Esophagus (tissue), 2 donors: ENCODE measurements at regions not wholly inside any gene's neighbourhood (a gene's known extent, or its start where the extent isn't known, plus 50 kb on each side); places are given as distances from the start of the nearest gene placed in this dataset.
"Not testable (repeated sequence)": the region's sequence is repeated elsewhere in the genome, so short reads cannot be mapped to it uniquely, and the experiment has no call there.

Source experiments
- H3K27ac ChIP-seq, 2 donors: one replicate each; pipeline ENCODE4 v1.5.1; 2013; ENCODE audit warnings: low read depth in 2 of 2, mild to moderate bottlenecking in 2 of 2, inconsistent platforms in 1 of 2, low read length in 1 of 2, moderate library complexity in 1 of 2
- H3K27me3 ChIP-seq, 2 donors: one replicate each; pipeline ENCODE4 v1.6.1; 2013; ENCODE audit warnings: low read length in 2 of 2, control low read depth in 1 of 2, mild to moderate bottlenecking in 1 of 2; ENCODE audit not compliant: insufficient read depth in 2 of 2, control insufficient read depth in 1 of 2
- H3K36me3 ChIP-seq, 2 donors: one replicate each; pipeline ENCODE4 v1.6.1; 2013; ENCODE audit warnings: low read length in 1 of 2; ENCODE audit not compliant: control insufficient read depth in 2 of 2, insufficient read depth in 2 of 2
- H3K4me1 ChIP-seq, 2 donors: one replicate each; pipeline ENCODE4 v1.6.1; 2013; ENCODE audit warnings: low read length in 1 of 2; ENCODE audit not compliant: control insufficient read depth in 2 of 2, insufficient read depth in 2 of 2
- H3K4me3 ChIP-seq, 2 donors: one replicate each; pipeline ENCODE4 v1.5.1; 2013; ENCODE audit warnings: low read length in 2 of 2, mild to moderate bottlenecking in 2 of 2, low read depth in 1 of 2, moderate library complexity in 1 of 2
- H3K9me3 ChIP-seq, 2 donors: one replicate each; pipeline ENCODE4 v1.6.1; 2013; ENCODE audit warnings: mild to moderate bottlenecking in 2 of 2, low read depth in 1 of 2, low read length in 1 of 2, moderate library complexity in 1 of 2; ENCODE audit not compliant: control insufficient read depth in 2 of 2, insufficient read depth in 1 of 2
- WGBS, 2 donors: extraction: QIAGEN DNeasy Blood & Tissue Kit; methylation state at CpG; one replicate each; pipeline ENCODE4 v1.1.7; 2013; 5-methylcytosine and 5-hydroxymethylcytosine counted together
- donor health status: healthy with polysubstance abuse.
- donor health status: Bipolar disorder and iron deficiency.

GRCh38 chr3:87973906-87974305 lies 84.9 kb downstream of the CGGBP1 start:
- Histone ChIP-seq H3K9me3 (no peaks in the 10 kb centered on the region), H3K27ac (no peak overlapping the region), H3K36me3 (no peaks in the 10 kb centered on the region), H3K4me3 (no peak overlapping the region), H3K4me1 (no peaks in the 10 kb centered on the region), H3K27me3 (no peaks in the 10 kb centered on the region)
- WGBS, 2 donors, result 73 to 81% methylated on average over 5 of the region's 5 CpGs

GRCh38 chr3:87969620-87970019 lies 89.2 kb downstream of the CGGBP1 start:
- Histone ChIP-seq H3K4me3 (no peak overlapping the region), H3K4me1 (no peaks in the 10 kb centered on the region), H3K36me3 (no peaks in the 10 kb centered on the region), H3K9me3 (no peaks in the 10 kb centered on the region), H3K27ac (no peak overlapping the region), H3K27me3 (no peaks in the 10 kb centered on the region)
- 61 to 71% methylated on average over 2 of the region's 2 CpGs for WGBS, 2 donors

- Histone ChIP-seq H3K27me3 (no peaks in the 10 kb centered on the region), H3K9me3 (no peaks in the 10 kb centered on the region), H3K27ac (no peak overlapping the region), H3K4me3 (no peak overlapping the region), H3K36me3 (no peaks in the 10 kb centered on the region), H3K4me1 (no peaks in the 10 kb centered on the region)
- WGBS, 2 donors, result 73 to 82% methylated on average over 5 of the region's 5 CpGs
These were observed 90.1 kb downstream of the CGGBP1 start for GRCh38 chr3:87968668-87969067.

GRCh38 chr3:87958289-87958688 lies 100.5 kb downstream of the CGGBP1 start:
- H3K36me3 ChIP-seq, result no peaks in the 10 kb centered on the region
- WGBS, 2 donors, result 30 to 34% methylated on average over 1 of the region's 1 CpG
- H3K27ac ChIP-seq, result no peak overlapping the region
- no peaks in the 10 kb centered on the region for H3K9me3 ChIP-seq
- no peak overlapping the region for H3K4me3 ChIP-seq
- H3K27me3 ChIP-seq, result no peaks in the 10 kb centered on the region
- no peaks in the 10 kb centered on the region for H3K4me1 ChIP-seq

- 83 to 95% methylated on average over 1 of the region's 1 CpG for WGBS, 2 donors
These were observed 101.2 kb downstream of the CGGBP1 start for GRCh38 chr3:87957575-87957974.

GRCh38 chr3:87949879-87950208 lies 109.0 kb downstream of the CGGBP1 start:
- Histone ChIP-seq H3K4me3 (no peak overlapping the region), H3K27me3 (no peaks in the 10 kb centered on the region), H3K27ac (no peak overlapping the region), H3K4me1 (no peaks in the 10 kb centered on the region), H3K9me3 (no peaks in the 10 kb centered on the region), H3K36me3 (no peaks in the 10 kb centered on the region)
- 22 to 65% methylated on average over 1 of the region's 1 CpG for WGBS, 2 donors

More at GRCh38 chr3:87957575-87957974, 101.2 kb downstream of the CGGBP1 start:
- no peak overlapping the region for H3K4me3 ChIP-seq
- no peak overlapping the region for H3K27ac ChIP-seq
- no peaks in the 10 kb centered on the region for H3K27me3 ChIP-seq
- no peaks in the 10 kb centered on the region for H3K9me3 ChIP-seq
- H3K4me1 ChIP-seq, result no peaks in the 10 kb centered on the region
- no peaks in the 10 kb centered on the region for H3K36me3 ChIP-seq

GRCh38 chr3:87949189-87949878 lies 109.5 kb downstream of the CGGBP1 start:
- H3K9me3 ChIP-seq, result no peaks in the 10 kb centered on the region
- WGBS, 2 donors, result 61 to 66% methylated on average over 4 of the region's 4 CpGs

GRCh38 chr3:87946007-87946406 lies 112.8 kb downstream of the CGGBP1 start:
- H3K4me1 ChIP-seq, H3K27ac ChIP-seq, H3K4me3 ChIP-seq, H3K36me3 ChIP-seq, H3K27me3 ChIP-seq, H3K9me3 ChIP-seq: not testable (repeated sequence)
- WGBS, 2 donors, result 93 to 96% methylated on average over 19 to 20 of the region's 20 CpGs

More at GRCh38 chr3:87949189-87949878, 109.5 kb downstream of the CGGBP1 start:
- Histone ChIP-seq H3K27ac (no peak overlapping the region), H3K4me1 (no peaks in the 10 kb centered on the region), H3K27me3 (no peaks in the 10 kb centered on the region), H3K4me3 (no peak overlapping the region), H3K36me3 (no peaks in the 10 kb centered on the region)

- WGBS, 2 donors, result 95 to 96% methylated on average over 8 of the region's 8 CpGs
- not testable (repeated sequence) for H3K27me3 ChIP-seq, H3K36me3 ChIP-seq, H3K9me3 ChIP-seq, H3K4me3 ChIP-seq, H3K27ac ChIP-seq, H3K4me1 ChIP-seq
These were observed 116.5 kb downstream of the CGGBP1 start for GRCh38 chr3:87942256-87942655.

GRCh38 chr3:87924485-87924884 lies 134.3 kb downstream of the CGGBP1 start:
- H3K4me1 ChIP-seq, result no peaks in the 10 kb centered on the region
- WGBS, 2 donors, result 80 to 86% methylated on average over 1 of the region's 1 CpG
- no peak overlapping the region for H3K4me3 ChIP-seq
- no peaks in the 10 kb centered on the region for H3K27me3 ChIP-seq
- no peaks in the 10 kb centered on the region for H3K36me3 ChIP-seq
- H3K9me3 ChIP-seq, result peaks cover 0 to 5% of the 10 kb centered on the region in 2 donors
- H3K27ac ChIP-seq, result no peak overlapping the region
